ENCODE measurements at regions not wholly inside any gene's neighbourhood (a gene's known extent, or its start where the extent isn't known, plus 50 kb on each side); places are given as distances from the start of the nearest gene placed in this dataset.

DNA sequence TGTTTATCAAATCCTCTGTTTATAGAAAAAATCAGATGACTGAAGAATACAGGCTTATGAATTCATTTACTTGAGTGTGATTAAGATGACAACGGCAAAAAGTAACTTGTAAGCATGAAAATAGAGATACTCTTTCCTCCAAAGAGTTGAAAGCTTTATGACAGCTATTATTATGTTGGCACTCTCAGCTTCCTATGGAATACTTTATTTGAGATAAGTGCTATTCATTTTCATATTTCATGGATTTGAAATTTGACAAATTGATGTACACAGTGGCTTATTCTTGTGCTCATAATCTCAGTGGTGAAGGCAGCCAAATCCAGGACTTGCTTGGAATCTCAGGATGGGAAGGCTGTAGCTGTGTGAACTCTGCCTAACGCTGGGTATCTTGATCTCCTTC, 991.6 kb downstream of the GALC start:
- H4K20me1 ChIP-seq (replicated peaks; ENCODE audit: insufficient read depth), result no peaks in the 10 kb centered on the region
- no peaks in the 10 kb centered on the region for H3K4me1 Mint-ChIP-seq
- no peak overlapping the region for H3K4me2 ChIP-seq
- no peaks in the 10 kb centered on the region for H3F3A ChIP-seq (replicated peaks; ENCODE audit: low read depth)
- H3K4me3 ChIP-seq, result no peak overlapping the region
- H3K27me3 ChIP-seq (ENCODE audit: insufficient read depth), result no peaks in the 10 kb centered on the region
- no peak for TF ChIP-seq CTCF (conservative IDR thresholded peaks at IDR 0.05; ENCODE audit: low read depth in 2 of 2)
- no peak for TF ChIP-seq EZH2 (IDR thresholded peaks at IDR 0.05; ENCODE audit: low read depth, unreplicated experiment)
- no peak for TF ChIP-seq ZNF331 (CRISPR knock-in tag; IDR thresholded peaks at IDR 0.05; ENCODE audit: low read depth)
- no peak for TF ChIP-seq ZNF114 (CRISPR knock-in tag; IDR thresholded peaks at IDR 0.05)
- TF ChIP-seq EZH2phosphoT487 (IDR thresholded peaks at IDR 0.05; ENCODE audit: unreplicated experiment), result no peak
- TF ChIP-seq POLR2AphosphoS5 (IDR thresholded peaks at IDR 0.05; ENCODE audit: low read depth), result no peak
- TF ChIP-seq NANOG (IDR thresholded peaks at IDR 0.05; ENCODE audit: borderline replicate concordance), result no peak
- TF ChIP-seq CREB1 (CRISPR knock-in tag; IDR thresholded peaks at IDR 0.05; ENCODE audit: low read depth), result no peak
- TF ChIP-seq STAT1 (IDR thresholded peaks at IDR 0.05; ENCODE audit: unreplicated experiment), result no peak
- no peak overlapping the region for H3K27ac ChIP-seq (ENCODE audit: low read depth)
- ATAC-seq (no peak), DNase-seq (ENCODE audit: low spot score) (no peak)
- no peaks in the 10 kb centered on the region for H3K36me3 Mint-ChIP-seq (ENCODE audit: low read depth)
- H3K79me2 ChIP-seq (replicated peaks; ENCODE audit: insufficient read depth), result no peaks in the 10 kb centered on the region
- no peaks in the 10 kb centered on the region for H3K36me3 ChIP-seq (ENCODE audit: insufficient read depth)
- H3K27ac Mint-ChIP-seq, result no peak overlapping the region
- no peak overlapping the region for H3K4me3 Mint-ChIP-seq
- peaks cover 2% of the 10 kb centered on the region for H3K27me3 Mint-ChIP-seq (ENCODE audit: insufficient read depth, low read depth, poor library complexity)
- no peaks in the 10 kb centered on the region for H3K4me1 ChIP-seq (ENCODE audit: insufficient read depth)
- H2AFZ ChIP-seq, result no peak overlapping the region
- H3K9me3 Mint-ChIP-seq, result no peaks in the 10 kb centered on the region
- no peaks in the 10 kb centered on the region for H3K9me2 ChIP-seq (ENCODE audit: insufficient read depth)

DNA sequence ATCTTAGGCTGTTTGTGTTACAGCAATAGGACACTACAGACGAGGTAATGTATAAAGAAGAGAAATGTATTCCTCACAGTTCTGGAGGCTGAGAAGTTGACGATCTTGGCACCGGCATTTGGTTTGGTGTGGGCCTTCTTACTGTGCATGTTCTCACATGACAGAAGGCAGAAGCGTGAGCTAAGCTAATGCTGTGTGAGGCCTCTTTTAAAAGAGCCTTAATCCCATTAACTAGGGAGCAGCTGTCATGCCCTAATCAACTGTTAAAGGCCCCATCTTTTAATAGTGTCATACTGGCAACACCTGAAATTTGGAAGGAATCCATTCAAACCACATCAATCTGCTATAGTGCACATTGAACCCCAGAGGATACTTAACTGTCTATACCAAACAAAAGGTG, 992.9 kb downstream of the GALC start:
- Mint-ChIP-seq H3K9me3 (no peaks in the 10 kb centered on the region), H3K36me3 (ENCODE audit: low read depth) (no peaks in the 10 kb centered on the region), H3K4me3 (no peak overlapping the region), H3K27ac (no peak overlapping the region), H3K4me1 (no peaks in the 10 kb centered on the region), H3K27me3 (ENCODE audit: insufficient read depth, low read depth, poor library complexity) (peaks cover 2% of the 10 kb centered on the region)
- Histone ChIP-seq H4K20me1 (replicated peaks; ENCODE audit: insufficient read depth) (no peaks in the 10 kb centered on the region), H3K4me3 (no peak overlapping the region), H3K79me2 (replicated peaks; ENCODE audit: insufficient read depth) (no peaks in the 10 kb centered on the region), H2AFZ (no peak overlapping the region), H3K27ac (ENCODE audit: low read depth) (no peak overlapping the region), H3K9me2 (ENCODE audit: insufficient read depth) (no peaks in the 10 kb centered on the region), H3K4me2 (no peak overlapping the region), H3K4me1 (ENCODE audit: insufficient read depth) (no peaks in the 10 kb centered on the region), H3K27me3 (ENCODE audit: insufficient read depth) (no peaks in the 10 kb centered on the region), H3K36me3 (ENCODE audit: insufficient read depth) (no peaks in the 10 kb centered on the region), H3F3A (replicated peaks; ENCODE audit: low read depth) (no peaks in the 10 kb centered on the region)
- ATAC-seq (no peak), DNase-seq (ENCODE audit: low spot score) (no peak)
- TF ChIP-seq POLR2AphosphoS5 (IDR thresholded peaks at IDR 0.05; ENCODE audit: low read depth) (no peak), EZH2 (IDR thresholded peaks at IDR 0.05; ENCODE audit: low read depth, unreplicated experiment) (no peak), ZNF331 (CRISPR knock-in tag; IDR thresholded peaks at IDR 0.05; ENCODE audit: low read depth) (no peak), CTCF (conservative IDR thresholded peaks at IDR 0.05; ENCODE audit: low read depth in 2 of 2) (no peak), EZH2phosphoT487 (IDR thresholded peaks at IDR 0.05; ENCODE audit: unreplicated experiment) (no peak), JUNB (IDR thresholded peaks at IDR 0.05; ENCODE audit: unreplicated experiment) (no peak), CREB1 (CRISPR knock-in tag; IDR thresholded peaks at IDR 0.05; ENCODE audit: low read depth) (no peak)
- TF ChIP-seq, protein P1, sequence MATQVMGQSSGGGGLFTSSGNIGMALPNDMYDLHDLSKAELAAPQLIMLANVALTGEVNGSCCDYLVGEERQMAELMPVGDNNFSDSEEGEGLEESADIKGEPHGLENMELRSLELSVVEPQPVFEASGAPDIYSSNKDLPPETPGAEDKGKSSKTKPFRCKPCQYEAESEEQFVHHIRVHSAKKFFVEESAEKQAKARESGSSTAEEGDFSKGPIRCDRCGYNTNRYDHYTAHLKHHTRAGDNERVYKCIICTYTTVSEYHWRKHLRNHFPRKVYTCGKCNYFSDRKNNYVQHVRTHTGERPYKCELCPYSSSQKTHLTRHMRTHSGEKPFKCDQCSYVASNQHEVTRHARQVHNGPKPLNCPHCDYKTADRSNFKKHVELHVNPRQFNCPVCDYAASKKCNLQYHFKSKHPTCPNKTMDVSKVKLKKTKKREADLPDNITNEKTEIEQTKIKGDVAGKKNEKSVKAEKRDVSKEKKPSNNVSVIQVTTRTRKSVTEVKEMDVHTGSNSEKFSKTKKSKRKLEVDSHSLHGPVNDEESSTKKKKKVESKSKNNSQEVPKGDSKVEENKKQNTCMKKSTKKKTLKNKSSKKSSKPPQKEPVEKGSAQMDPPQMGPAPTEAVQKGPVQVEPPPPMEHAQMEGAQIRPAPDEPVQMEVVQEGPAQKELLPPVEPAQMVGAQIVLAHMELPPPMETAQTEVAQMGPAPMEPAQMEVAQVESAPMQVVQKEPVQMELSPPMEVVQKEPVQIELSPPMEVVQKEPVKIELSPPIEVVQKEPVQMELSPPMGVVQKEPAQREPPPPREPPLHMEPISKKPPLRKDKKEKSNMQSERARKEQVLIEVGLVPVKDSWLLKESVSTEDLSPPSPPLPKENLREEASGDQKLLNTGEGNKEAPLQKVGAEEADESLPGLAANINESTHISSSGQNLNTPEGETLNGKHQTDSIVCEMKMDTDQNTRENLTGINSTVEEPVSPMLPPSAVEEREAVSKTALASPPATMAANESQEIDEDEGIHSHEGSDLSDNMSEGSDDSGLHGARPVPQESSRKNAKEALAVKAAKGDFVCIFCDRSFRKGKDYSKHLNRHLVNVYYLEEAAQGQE (IDR thresholded peaks at IDR 0.05; ENCODE audit: unreplicated experiment), result no peak

All from GM23338 (cell line).